ENCODE measurements at regions not wholly inside any gene's neighbourhood (a gene's known extent, or its start where the extent isn't known, plus 50 kb on each side); places are given as distances from the start of the nearest gene placed in this dataset.

- no peak for DNase-seq
These were observed 111.4 kb upstream of the SPRY2 start for GRCh38 chr13:80452279-80452678.

- DNase-seq = no peak
These were observed 110.7 kb upstream of the SPRY2 start for GRCh38 chr13:80451641-80452040.

GRCh38 chr13:80450386-80450785 lies 109.5 kb upstream of the SPRY2 start:
- DNase-seq = no peak

DNA sequence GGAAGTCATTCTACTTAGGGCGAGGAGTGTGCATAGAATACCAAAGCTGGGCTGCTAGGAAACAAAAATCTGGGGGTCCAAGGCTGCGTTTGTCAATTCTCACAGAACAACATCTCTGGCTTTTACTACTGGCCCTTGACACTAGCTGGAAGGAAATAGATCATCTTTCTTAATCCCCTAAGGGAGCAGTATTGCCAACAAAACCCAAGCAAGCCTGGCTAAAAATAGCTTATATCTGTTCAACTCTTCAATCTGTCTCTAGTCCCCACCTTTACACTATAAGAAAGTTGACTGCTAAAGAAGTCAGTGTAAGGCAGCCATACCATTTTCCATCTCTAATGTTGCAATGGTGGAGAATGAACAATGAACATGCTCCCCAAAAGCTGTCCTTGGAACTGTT lies 107.8 kb upstream of the SPRY2 start:
- DNase-seq = no peak

- DNase-seq = no peak
These were observed 106.8 kb upstream of the SPRY2 start for GRCh38 chr13:80447747-80448146.

DNA sequence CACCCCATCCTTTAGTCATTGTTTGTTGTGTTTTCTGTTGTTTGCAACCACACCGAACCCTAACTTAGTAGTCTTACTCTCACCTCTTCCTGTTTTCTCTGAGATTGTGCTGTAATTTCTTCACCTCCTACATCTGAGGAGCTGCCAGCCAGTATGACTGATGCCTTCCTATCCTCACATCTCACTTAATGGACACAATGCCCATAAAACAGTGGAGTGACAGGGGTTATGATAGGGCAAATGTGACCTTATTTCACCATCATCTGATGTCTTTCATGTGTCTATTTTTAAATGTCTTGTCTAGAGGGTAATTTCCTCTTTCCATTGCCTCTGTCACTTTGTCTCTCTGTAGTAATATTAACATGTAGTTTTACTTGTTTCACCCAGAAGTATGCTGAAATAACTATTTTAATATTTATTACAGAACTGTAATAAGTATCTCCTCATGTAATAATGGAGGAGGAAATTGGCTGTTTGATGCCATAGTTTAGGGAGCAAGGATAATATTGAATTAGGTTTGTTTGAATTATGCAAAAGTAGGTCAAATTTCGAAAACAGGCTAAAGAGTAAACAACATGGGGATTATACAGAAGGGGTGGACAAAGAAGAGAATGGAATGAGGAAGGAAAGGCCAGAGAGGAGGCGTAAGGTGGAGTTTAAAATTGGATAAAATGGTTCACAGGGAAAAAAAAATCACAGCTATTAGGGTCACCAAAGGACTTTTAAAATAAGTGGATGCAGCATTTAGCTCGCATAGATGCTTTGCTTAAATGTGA lies 103.5 kb upstream of the SPRY2 start:
- DNase-seq = no peak

DNA sequence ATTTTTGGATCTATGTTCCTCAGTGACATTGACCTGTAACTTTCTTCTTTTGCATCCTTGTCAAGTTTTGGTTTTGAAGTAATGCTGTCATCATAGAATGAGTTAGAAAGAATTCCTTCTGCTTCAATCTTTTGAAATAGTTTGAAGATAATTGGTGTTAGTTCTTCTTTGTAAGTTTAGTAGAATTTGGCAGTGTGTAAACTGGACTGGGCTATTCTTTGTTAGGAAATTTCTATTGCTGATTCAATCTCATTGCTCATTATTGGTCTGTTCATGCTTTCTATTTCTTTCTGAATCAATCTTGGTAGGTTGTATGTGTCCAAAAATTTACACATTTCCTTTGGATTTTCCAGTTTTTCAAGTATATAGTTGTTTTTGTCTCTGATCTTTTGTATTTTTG lies 101.7 kb upstream of the SPRY2 start:
- no peak for DNase-seq

GRCh38 chr13:80441968-80442367 lies 101.0 kb upstream of the SPRY2 start:
- DNase-seq = no peak

GRCh38 chr13:80438521-80438920 lies 97.6 kb upstream of the SPRY2 start:
- DNase-seq = no peak

GRCh38 chr13:80437231-80437630 lies 96.3 kb upstream of the SPRY2 start:
- DNase-seq = no peak

DNA sequence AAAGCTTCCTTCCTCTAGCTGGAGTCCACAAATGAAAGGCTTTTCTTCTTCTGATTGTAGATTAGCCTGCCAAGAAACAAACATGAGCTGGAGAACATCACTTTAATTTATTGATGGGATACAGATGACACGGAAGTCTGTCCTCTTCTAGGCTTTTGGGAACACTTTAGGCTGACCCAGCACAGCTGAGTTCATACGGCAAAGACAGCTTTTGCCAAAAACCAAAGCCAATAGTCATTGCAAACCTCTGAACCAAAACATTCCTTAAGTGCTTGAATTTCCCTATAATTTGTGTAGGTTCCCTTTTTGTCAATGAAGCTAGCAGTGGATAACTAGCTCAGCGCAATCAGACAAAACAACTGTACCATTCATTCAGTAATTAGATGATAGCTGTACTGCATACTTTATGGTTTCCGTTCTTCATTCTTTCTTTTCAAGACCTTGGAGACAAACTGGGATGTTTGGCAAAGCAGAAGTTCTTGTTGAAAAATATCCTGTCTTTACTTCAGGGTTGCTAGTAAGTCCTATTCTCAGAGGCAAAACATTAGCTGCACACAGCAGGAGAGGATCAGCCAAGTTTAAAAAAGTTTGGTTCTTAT lies 95.7 kb upstream of the SPRY2 start:
- DNase-seq = no peak

DNA sequence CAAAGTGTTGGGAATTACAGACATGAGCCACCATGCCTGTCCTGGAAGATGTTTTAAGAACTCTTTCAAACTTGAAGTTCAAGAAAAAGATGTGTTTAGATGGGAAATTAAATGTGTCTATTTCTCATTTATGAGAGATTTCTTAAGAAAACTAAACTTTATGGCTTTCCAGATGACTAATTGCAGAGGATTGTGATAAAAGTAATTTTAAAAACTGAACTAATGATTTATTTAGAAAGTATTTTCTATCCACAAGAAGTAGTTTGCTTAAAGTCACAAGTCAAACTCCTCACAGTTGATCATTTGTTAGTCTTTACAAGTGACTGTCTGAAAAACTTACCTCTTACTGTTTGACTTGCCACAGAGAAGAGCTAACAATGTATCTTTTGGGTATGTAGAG lies 89.6 kb upstream of the SPRY2 start:
- DNase-seq = no peak

- DNase-seq = no peak
These were observed 87.6 kb upstream of the SPRY2 start for GRCh38 chr13:80428349-80429096.

GRCh38 chr13:80419416-80419815 lies 78.5 kb upstream of the SPRY2 start:
- DNase-seq = no peak

DNA sequence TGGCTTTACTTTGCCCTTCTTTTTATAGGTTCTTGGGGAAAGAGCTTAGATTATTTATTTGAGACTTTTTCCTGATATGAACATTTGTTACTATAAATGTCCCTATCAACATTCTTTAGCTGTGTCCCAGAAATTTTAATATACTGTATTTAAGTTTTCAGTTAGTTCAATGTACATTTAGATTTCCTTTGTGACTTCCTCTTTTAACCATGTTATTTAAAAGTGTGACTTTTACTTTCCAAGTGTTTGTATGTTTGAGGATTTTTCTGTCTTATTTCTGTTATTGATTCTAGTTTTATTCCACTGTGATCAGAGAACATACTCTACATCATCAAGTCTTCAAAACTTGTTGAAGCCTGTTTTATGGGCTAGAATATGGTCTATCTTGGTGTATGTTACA lies 72.7 kb upstream of the SPRY2 start:
- no peak for DNase-seq

DNA sequence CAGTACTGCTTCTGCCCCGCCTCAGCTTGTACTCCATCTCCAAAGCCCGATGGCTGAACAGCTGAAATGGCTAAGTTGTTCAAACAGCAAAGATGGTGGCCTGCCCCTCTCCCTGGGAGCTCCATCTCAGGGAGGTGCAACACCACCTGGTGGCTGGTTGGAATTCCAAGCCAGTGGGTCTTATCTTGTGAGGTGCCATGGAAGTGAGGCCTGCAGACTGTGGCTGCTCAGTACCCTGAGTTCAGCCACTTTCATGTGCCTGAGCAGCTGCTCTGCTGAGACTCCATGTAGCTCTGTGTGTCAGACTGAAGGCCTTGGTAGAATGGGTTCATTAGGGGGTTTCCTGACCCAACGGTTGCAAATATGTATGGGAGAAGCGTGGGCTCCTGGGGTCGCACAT lies 67.3 kb upstream of the SPRY2 start:
- no peak for DNase-seq

DNA sequence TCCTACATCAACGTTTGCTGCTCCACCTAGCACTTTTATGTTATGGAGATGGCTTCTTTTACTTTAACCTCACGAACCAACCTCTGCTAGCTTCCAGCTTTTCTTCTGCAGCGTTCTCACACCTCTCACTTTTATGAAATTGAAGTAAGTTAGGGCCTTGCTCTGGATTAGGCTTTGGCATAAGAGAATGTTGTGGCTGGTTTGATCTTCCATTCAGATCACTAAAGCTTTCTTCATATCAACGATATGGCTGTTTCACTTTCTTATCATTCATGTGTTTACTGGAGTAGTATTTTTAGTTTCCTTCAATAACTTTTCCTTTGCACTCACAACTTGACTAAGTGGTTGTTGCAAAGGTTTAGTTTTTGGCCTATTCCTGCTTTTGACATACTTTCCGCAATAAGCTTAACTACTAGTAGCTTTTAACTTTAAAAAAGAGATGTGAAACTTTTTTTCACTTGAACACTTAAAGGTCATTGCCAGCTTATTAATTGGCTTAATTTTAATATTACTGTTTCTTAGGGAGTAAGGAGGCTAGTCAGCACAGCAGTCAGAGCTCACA lies 60.0 kb upstream of the SPRY2 start:
- DNase-seq = no peak

GRCh38 chr13:80400164-80400864 lies 59.4 kb upstream of the SPRY2 start:
- DNase-seq = no peak

DNA sequence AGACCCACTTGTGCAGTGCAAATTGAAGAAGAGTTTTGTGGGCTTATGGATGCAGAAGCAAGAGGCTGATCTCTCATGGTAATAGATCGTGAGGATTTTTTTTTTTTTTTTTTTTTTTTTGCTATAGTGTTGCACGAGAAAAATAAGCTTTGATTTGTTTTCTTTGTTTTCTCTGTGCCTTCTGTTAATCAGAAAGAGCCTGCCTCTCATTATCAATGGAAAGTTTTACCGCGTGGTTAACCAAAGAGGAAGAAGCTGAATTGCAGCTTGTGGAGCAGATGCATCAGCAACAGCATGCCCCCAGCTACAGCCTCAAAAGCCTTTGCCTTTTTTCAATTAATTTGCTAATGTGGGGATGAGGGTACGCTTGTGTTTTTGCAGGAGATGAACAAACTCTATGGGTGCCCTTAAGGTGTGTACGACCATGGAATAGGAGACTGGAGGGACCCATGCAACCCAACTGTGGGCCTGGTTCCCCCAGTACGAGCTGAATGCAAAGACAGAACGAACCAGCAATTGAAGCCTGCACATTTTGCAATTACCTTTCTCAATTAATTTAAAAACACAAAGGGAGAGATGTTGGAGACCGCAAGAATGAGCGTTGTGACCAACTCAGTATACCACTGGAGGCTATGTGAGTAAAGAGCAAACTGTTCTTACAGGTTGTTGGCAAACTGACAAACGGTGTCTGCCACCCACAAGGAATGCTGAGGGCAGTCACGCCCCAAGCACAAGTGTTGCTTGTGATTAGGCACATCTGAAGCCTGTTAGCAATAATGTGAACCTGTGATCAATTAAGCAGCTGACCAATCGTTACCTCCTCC lies 58.6 kb upstream of the SPRY2 start:
- DNase-seq = no peak

All from CD4-positive, alpha-beta T cell treated with Interleukin-17A for 4 hours (primary cell).